ENCODE measurements at regions not wholly inside any gene's neighbourhood (a gene's known extent, or its start where the extent isn't known, plus 50 kb on each side); places are given as distances from the start of the nearest gene placed in this dataset.
"Not testable (repeated sequence)": the region's sequence is repeated elsewhere in the genome, so short reads cannot be mapped to it uniquely, and the experiment has no call there.

GRCh38 chr3:20820872-20821271 lies 634.9 kb upstream of the SGO1 start:
- DNase-seq (ENCODE audit: low spot score) = not testable (repeated sequence)

GRCh38 chr3:20811631-20812030 lies 625.6 kb upstream of the SGO1 start:
- DNase-seq (ENCODE audit: low spot score) = no peak

GRCh38 chr3:20811006-20811405 lies 625.0 kb upstream of the SGO1 start:
- no peak for DNase-seq (ENCODE audit: low spot score)

- no peak for DNase-seq (ENCODE audit: low spot score)
These were observed 624.5 kb upstream of the SGO1 start for GRCh38 chr3:20810555-20810954.

GRCh38 chr3:20809356-20809755 lies 623.4 kb upstream of the SGO1 start:
- no peak for DNase-seq (ENCODE audit: low spot score)

GRCh38 chr3:20808864-20809263 lies 622.9 kb upstream of the SGO1 start:
- no peak for DNase-seq (ENCODE audit: low spot score)

- DNase-seq (ENCODE audit: low spot score) = no peak
These were observed 612.7 kb upstream of the SGO1 start for GRCh38 chr3:20798666-20799065.

GRCh38 chr3:20787005-20787404 lies 601.0 kb upstream of the SGO1 start:
- no peak for DNase-seq (ENCODE audit: low spot score)

GRCh38 chr3:20776692-20777091 lies 590.7 kb upstream of the SGO1 start:
- no peak for DNase-seq (ENCODE audit: low spot score)

- DNase-seq (ENCODE audit: low spot score) = no peak
These were observed 590.3 kb upstream of the SGO1 start for GRCh38 chr3:20776286-20776685.

- no peak for DNase-seq (ENCODE audit: low spot score)
These were observed 587.4 kb upstream of the SGO1 start for GRCh38 chr3:20773320-20773984.

GRCh38 chr3:20772869-20773268 lies 586.9 kb upstream of the SGO1 start:
- DNase-seq (ENCODE audit: low spot score) = no peak

- no peak for DNase-seq (ENCODE audit: low spot score)
These were observed 583.4 kb upstream of the SGO1 start for GRCh38 chr3:20769430-20769829.

- DNase-seq (ENCODE audit: low spot score) = no peak
These were observed 575.0 kb upstream of the SGO1 start for GRCh38 chr3:20760981-20761380.

- no peak for DNase-seq (ENCODE audit: low spot score)
These were observed 566.4 kb upstream of the SGO1 start for GRCh38 chr3:20752416-20752815.

- DNase-seq (ENCODE audit: low spot score) = no peak
These were observed 565.3 kb upstream of the SGO1 start for GRCh38 chr3:20751296-20751695.

GRCh38 chr3:20747741-20748140 lies 561.7 kb upstream of the SGO1 start:
- no peak for DNase-seq (ENCODE audit: low spot score)

- no peak for DNase-seq (ENCODE audit: low spot score)
These were observed 557.7 kb upstream of the SGO1 start for GRCh38 chr3:20743553-20744321.

GRCh38 chr3:20742903-20743552 lies 557.0 kb upstream of the SGO1 start:
- no peak for DNase-seq (ENCODE audit: low spot score)

- DNase-seq (ENCODE audit: low spot score) = no peak
These were observed 555.4 kb upstream of the SGO1 start for GRCh38 chr3:20741381-20741780.

GRCh38 chr3:20739814-20740213 lies 553.8 kb upstream of the SGO1 start:
- DNase-seq (ENCODE audit: low spot score) = no peak

- no peak for DNase-seq (ENCODE audit: low spot score)
These were observed 550.4 kb upstream of the SGO1 start for GRCh38 chr3:20736287-20736852.

GRCh38 chr3:20729185-20729584 lies 543.2 kb upstream of the SGO1 start:
- DNase-seq (ENCODE audit: low spot score) = no peak
